DND-41 (cell line): ENCODE measurements at regions not wholly inside any gene's neighbourhood (a gene's known extent, or its start where the extent isn't known, plus 50 kb on each side); places are given as distances from the start of the nearest gene placed in this dataset.

Experiments
- CTCF ChIP-seq: IDR thresholded peaks from 2 replicates; pipeline ENCODE4 v1.5.1; 2012; ENCODE audit warnings: borderline replicate concordance, low read length, moderate library complexity, mild to moderate bottlenecking; ENCODE audit not compliant: poor library complexity, severe bottlenecking; ENCODE audit errors: extremely low read depth
- EZH2 ChIP-seq: IDR thresholded peaks from 3 replicates; pipeline ENCODE4 v1.6.1; 2012; ENCODE audit warnings: borderline replicate concordance, low read depth, mild to moderate bottlenecking, moderate library complexity, low read length, inconsistent platforms; ENCODE audit not compliant: severe bottlenecking

GRCh38 chr1:60958001-60958400 lies 124.4 kb upstream of the NFIA start:
- TF ChIP-seq EZH2 (no peak), CTCF (no peak)
